GM12801 (cell line): ENCODE measurements at regions not wholly inside any gene's neighbourhood (a gene's known extent, or its start where the extent isn't known, plus 50 kb on each side); places are given as distances from the start of the nearest gene placed in this dataset.

ENCODE experiments used
- CTCF ChIP-seq: IDR thresholded peaks from one replicate; pipeline ENCODE4 v1.5.1; 2011; ENCODE audit warnings: control low read depth; ENCODE audit not compliant: insufficient read length; ENCODE audit errors: extremely low read depth

- no peak for TF ChIP-seq CTCF
Observed at GRCh38 chr4:100071506-100071905, 118.8 kb downstream of the DDIT4L start.

GRCh38 chr4:100070868-100071267 lies 119.4 kb downstream of the DDIT4L start:
- no peak for TF ChIP-seq CTCF

- TF ChIP-seq CTCF, result no peak
Observed at GRCh38 chr4:100069207-100069606, 119.1 kb upstream of the H2AZ1 start.

GRCh38 chr4:100067255-100067654 lies 117.2 kb upstream of the H2AZ1 start:
- TF ChIP-seq CTCF, result no peak

GRCh38 chr4:100063355-100063754 lies 113.3 kb upstream of the H2AZ1 start:
- TF ChIP-seq CTCF, result no peak

- TF ChIP-seq CTCF, result no peak
Observed at GRCh38 chr4:100062921-100063320, 112.8 kb upstream of the H2AZ1 start.

GRCh38 chr4:100061835-100062234 lies 111.8 kb upstream of the H2AZ1 start:
- no peak for TF ChIP-seq CTCF
